ENCODE measurements at regions not wholly inside any gene's neighbourhood (a gene's known extent, or its start where the extent isn't known, plus 50 kb on each side); places are given as distances from the start of the nearest gene placed in this dataset.

DNA sequence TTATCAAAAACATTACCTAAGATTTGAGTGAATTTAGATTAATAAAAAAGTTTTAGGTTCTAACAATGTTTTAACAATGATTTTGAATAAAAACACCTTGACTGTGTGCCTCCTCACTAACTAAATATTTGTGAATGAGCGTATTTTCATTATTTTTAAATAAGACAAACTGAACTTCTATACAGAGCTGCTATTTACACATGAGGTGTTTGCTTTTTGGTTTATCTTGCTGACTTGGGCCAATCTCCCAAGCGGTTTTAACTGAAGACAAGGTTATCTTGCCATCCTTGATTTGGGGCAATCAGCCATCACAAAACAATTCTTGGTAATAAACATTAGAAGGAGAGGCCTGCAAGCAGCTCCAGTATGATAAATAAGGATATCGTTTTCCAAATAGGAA is 108.2 kb upstream of the NRIP1 start (continued):
- TF ChIP-seq ZNF180 (CRISPR knock-in tag; IDR thresholded peaks at IDR 0.05; ENCODE audit: borderline replicate concordance, low read depth) (no peak), ZNF292 (CRISPR knock-in tag; IDR thresholded peaks at IDR 0.05; ENCODE audit: borderline replicate concordance, low read depth) (no peak), EP300 (IDR thresholded peaks at IDR 0.05; ENCODE audit: low read depth in 2 of 2, low read length in 2 of 2) (peak in 1 of 2 experiments; percentile 52; a peak in 2 of 4 replicates), EP300 (CRISPR knock-in tag; IDR thresholded peaks at IDR 0.05; ENCODE audit: borderline replicate concordance) (no peak), WIZ (CRISPR knock-in tag; IDR thresholded peaks at IDR 0.05) (no peak), KLF13 (CRISPR knock-in tag; IDR thresholded peaks at IDR 0.05) (no peak), LRRFIP1 (CRISPR knock-in tag; conservative IDR thresholded peaks at IDR 0.05) (no peak), ZNF503 (CRISPR knock-in tag; IDR thresholded peaks at IDR 0.05) (0 out of 2 replicates have a peak, but pooled peaks have one; percentile 58), CENPX (CRISPR knock-in tag; IDR thresholded peaks at IDR 0.05) (no peak), HNRNPLL (IDR thresholded peaks at IDR 0.05; ENCODE audit: low read depth, low read length, poor library complexity, severe bottlenecking) (no peak), CCDC6 (CRISPR knock-in tag; IDR thresholded peaks at IDR 0.05) (no peak)
- TF ChIP-seq, protein P1, sequence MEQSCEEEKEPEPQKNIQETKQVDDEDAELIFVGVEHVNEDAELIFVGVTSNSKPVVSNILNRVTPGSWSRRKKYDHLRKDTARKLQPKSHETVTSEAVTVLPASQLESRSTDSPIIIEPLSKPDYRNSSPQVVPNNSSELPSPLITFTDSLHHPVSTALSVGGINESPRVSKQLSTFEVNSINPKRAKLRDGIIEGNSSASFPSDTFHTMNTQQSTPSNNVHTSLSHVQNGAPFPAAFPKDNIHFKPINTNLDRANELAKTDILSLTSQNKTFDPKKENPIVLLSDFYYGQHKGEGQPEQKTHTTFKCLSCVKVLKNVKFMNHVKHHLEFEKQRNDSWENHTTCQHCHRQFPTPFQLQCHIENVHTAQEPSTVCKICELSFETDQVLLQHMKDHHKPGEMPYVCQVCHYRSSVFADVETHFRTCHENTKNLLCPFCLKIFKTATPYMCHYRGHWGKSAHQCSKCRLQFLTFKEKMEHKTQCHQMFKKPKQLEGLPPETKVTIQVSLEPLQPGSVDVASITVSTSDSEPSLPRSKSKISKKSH (CRISPR knock-in tag; IDR thresholded peaks at IDR 0.05; ENCODE audit: borderline replicate concordance): no peak
